Osteocyte (in vitro differentiated cells): ENCODE measurements at regions not wholly inside any gene's neighbourhood (a gene's known extent, or its start where the extent isn't known, plus 50 kb on each side); places are given as distances from the start of the nearest gene placed in this dataset.

Source experiments
- DNase-seq: peaks from one replicate; pipeline ENCODE4 v3.0.0; 2021; ENCODE audit warnings: mixed read lengths; ENCODE audit not compliant: unreplicated experiment; ENCODE audit errors: extremely low spot score
- H3K27ac Mint-ChIP-seq: one replicate; pipeline ENCODE4 v1.8.0; 2021; ENCODE audit warnings: mild to moderate bottlenecking, mixed read lengths; ENCODE audit not compliant: unreplicated experiment
- H3K27me3 Mint-ChIP-seq: one replicate; pipeline ENCODE4 v1.8.0; 2021; ENCODE audit warnings: mixed read lengths; ENCODE audit not compliant: unreplicated experiment
- H3K36me3 Mint-ChIP-seq: one replicate; pipeline ENCODE4 v1.8.0; 2021; ENCODE audit warnings: mixed read lengths; ENCODE audit not compliant: unreplicated experiment
- H3K4me1 Mint-ChIP-seq: one replicate; pipeline ENCODE4 v1.8.0; 2021; ENCODE audit warnings: mixed read lengths; ENCODE audit not compliant: unreplicated experiment
- H3K4me3 Mint-ChIP-seq: one replicate; pipeline ENCODE4 v1.8.0; 2021; ENCODE audit warnings: mild to moderate bottlenecking, moderate library complexity, mixed read lengths; ENCODE audit not compliant: unreplicated experiment
- H3K9me3 Mint-ChIP-seq: one replicate; pipeline ENCODE4 v1.8.0; 2021; ENCODE audit warnings: mixed read lengths; ENCODE audit not compliant: unreplicated experiment
- CTCF ChIP-seq: fragments of 200-600 bp; sonication (generic); IDR thresholded peaks from 2 replicates; pipeline ENCODE4 v1.5.0; 2021; ENCODE audit warnings: antibody characterized with exemption, mild to moderate bottlenecking, moderate library complexity

GRCh38 chr11:69954756-69955155 lies 123.4 kb upstream of the ANO1 start:
- H3K27ac Mint-ChIP-seq = no peak overlapping the region
- H3K27me3 Mint-ChIP-seq = peaks cover 10% of the 10 kb centered on the region
- no peak overlapping the region for H3K4me3 Mint-ChIP-seq
- no peak for TF ChIP-seq CTCF
- H3K36me3 Mint-ChIP-seq = peaks cover 4% of the 10 kb centered on the region
- H3K9me3 Mint-ChIP-seq = peaks cover 1% of the 10 kb centered on the region
- DNase-seq = no peak
- H3K4me1 Mint-ChIP-seq = peaks cover 6% of the 10 kb centered on the region

- Mint-ChIP-seq H3K4me1 (peaks cover 6% of the 10 kb centered on the region), H3K9me3 (peaks cover 4% of the 10 kb centered on the region), H3K36me3 (peaks cover 4% of the 10 kb centered on the region), H3K4me3 (no peak overlapping the region), H3K27ac (no peak overlapping the region), H3K27me3 (peaks cover 12% of the 10 kb centered on the region)
- no peak for DNase-seq
- no peak for TF ChIP-seq CTCF
Observed at GRCh38 chr11:69956669-69957190, 121.4 kb upstream of the ANO1 start.

- peaks cover 10% of the 10 kb centered on the region for H3K27me3 Mint-ChIP-seq
- H3K4me1 Mint-ChIP-seq = peaks cover 8% of the 10 kb centered on the region
- peaks cover 4% of the 10 kb centered on the region for H3K36me3 Mint-ChIP-seq
- TF ChIP-seq CTCF = no peak
- no peak overlapping the region for H3K27ac Mint-ChIP-seq
- H3K4me3 Mint-ChIP-seq = no peak overlapping the region
- H3K9me3 Mint-ChIP-seq = peaks cover 4% of the 10 kb centered on the region
- no peak for DNase-seq
Observed at GRCh38 chr11:69957849-69958248, 120.3 kb upstream of the ANO1 start.

DNA sequence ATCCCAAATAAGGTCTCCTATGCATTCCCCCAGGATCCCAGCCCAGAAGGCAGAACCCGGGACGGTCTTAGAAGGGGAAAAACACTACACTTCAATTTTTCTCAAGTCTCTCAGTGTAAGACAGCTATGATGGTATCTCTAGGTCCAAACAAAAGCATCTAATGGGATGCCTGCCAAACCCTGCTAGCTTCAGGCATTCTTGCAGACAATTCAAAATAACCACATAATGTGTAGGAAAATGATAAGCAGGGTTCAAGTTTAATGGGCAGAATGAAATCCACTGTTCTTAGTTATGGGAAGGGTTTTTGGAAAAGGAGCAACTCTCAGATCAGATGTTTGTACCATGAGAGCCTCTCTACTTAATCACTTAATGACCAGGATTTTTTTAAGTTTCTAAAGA lies 119.8 kb upstream of the ANO1 start:
- DNase-seq = no peak
- H3K27me3 Mint-ChIP-seq = peaks cover 5% of the 10 kb centered on the region
- H3K36me3 Mint-ChIP-seq = peaks cover 4% of the 10 kb centered on the region
- peaks cover 4% of the 10 kb centered on the region for H3K9me3 Mint-ChIP-seq
- peaks cover 11% of the 10 kb centered on the region for H3K4me1 Mint-ChIP-seq
- H3K27ac Mint-ChIP-seq = no peak overlapping the region
- no peak for TF ChIP-seq CTCF
- no peak overlapping the region for H3K4me3 Mint-ChIP-seq

- H3K36me3 Mint-ChIP-seq = peaks cover 4% of the 10 kb centered on the region
- no peak overlapping the region for H3K27ac Mint-ChIP-seq
- H3K4me1 Mint-ChIP-seq = peaks cover 15% of the 10 kb centered on the region
- H3K27me3 Mint-ChIP-seq = peaks cover 2% of the 10 kb centered on the region
- no peak for DNase-seq
- H3K9me3 Mint-ChIP-seq = peaks cover 4% of the 10 kb centered on the region
- no peak overlapping the region for H3K4me3 Mint-ChIP-seq
- no peak for TF ChIP-seq CTCF
Observed at GRCh38 chr11:69959461-69959860, 118.7 kb upstream of the ANO1 start.
